Gastrocnemius medialis (tissue), 4 donors: ENCODE measurements at regions not wholly inside any gene's neighbourhood (a gene's known extent, or its start where the extent isn't known, plus 50 kb on each side); places are given as distances from the start of the nearest gene placed in this dataset.

ENCODE experiments used
- ATAC-seq, 2 donors: fragments of 150-250 bp; one replicate each; pipeline ENCODE4 v1.9.1; 2016
- DNase-seq, 2 donors: peaks; one replicate each; pipeline ENCODE4 v3.0.0-alpha.2; 2019
- H3K27ac ChIP-seq, 4 donors: fragments of 200-600 bp; sonication (generic); 1 replicate in 1 of 4; 2 replicates in 3 of 4; pipeline ENCODE4 v1.5.1; 2016 to 2018; ENCODE audit warnings: mild to moderate bottlenecking in 2 of 4, moderate library complexity in 1 of 4
- H3K27me3 ChIP-seq, 3 donors: fragments of 200-600 bp; sonication (generic) in 2 of 3; 1 replicate in 1 of 3; 2 replicates in 2 of 3; pipeline versions ENCODE4 v1.5.1 to v1.6.0; 2016 to 2019; ENCODE audit warnings: mild to moderate bottlenecking in 1 of 3, moderate library complexity in 1 of 3
- H3K36me3 ChIP-seq, 2 donors: fragments of 200-600 bp; sonication (generic) in 1 of 2; one replicate each; pipeline ENCODE4 v1.5.1; 2017 to 2018
- H3K4me1 ChIP-seq, 2 donors: fragments of 200-600 bp; sonication (generic) in 1 of 2; one replicate each; pipeline ENCODE4 v1.5.1; 2016 to 2017; ENCODE audit warnings: mild to moderate bottlenecking in 2 of 2
- H3K4me3 ChIP-seq, 4 donors: fragments of 200-600 bp; sonication (generic) in 3 of 4; 1 replicate in 1 of 4; 2 replicates in 3 of 4; pipeline ENCODE4 v1.5.1; 2016 to 2019; ENCODE audit warnings: mild to moderate bottlenecking in 2 of 4
- H3K9me3 ChIP-seq, 3 donors: fragments of 200-600 bp; sonication (generic) in 2 of 3; 1 replicate in 1 of 3; 2 replicates in 2 of 3; pipeline ENCODE4 v1.5.1; 2016 to 2019
- CTCF ChIP-seq, 5 experiments: fragments of 450-650 bp in 3 of 5; fragments of 200-600 bp in 2 of 5; sonication (generic) in 2 of 5; IDR thresholded peaks in 4 of 5; conservative IDR thresholded peaks in 1 of 5; 1 replicate in 4 of 5; 2 replicates in 1 of 5; pipeline ENCODE4 v1.5.1; 2016 to 2019; ENCODE audit warnings: antibody characterized with exemption in 5 of 5, mild to moderate bottlenecking in 3 of 5, moderate library complexity in 3 of 5
- POLR2A ChIP-seq, 2 donors: fragments of 450-650 bp; IDR thresholded peaks; one replicate each; pipeline ENCODE4 v1.6.1; 2017; ENCODE audit warnings: antibody characterized with exemption in 2 of 2, mild to moderate bottlenecking in 2 of 2, moderate library complexity in 2 of 2
- in situ Hi-C, 4 donors: fragments of 200-750 bp; cut with MboI; loops; one replicate each; pipeline versions ENCODE4 v1.15.0 to v1.8.0; 2017; ENCODE audit warnings: low sequenced_read_pairs in 4 of 4
- intact Hi-C: fragments of 100-400 bp; cut with DNase I; formaldehyde crosslinking; loops from one replicate; pipeline ENCODE4 v1.15.1; 2023; ENCODE audit warnings: low total_unique reads

DNA sequence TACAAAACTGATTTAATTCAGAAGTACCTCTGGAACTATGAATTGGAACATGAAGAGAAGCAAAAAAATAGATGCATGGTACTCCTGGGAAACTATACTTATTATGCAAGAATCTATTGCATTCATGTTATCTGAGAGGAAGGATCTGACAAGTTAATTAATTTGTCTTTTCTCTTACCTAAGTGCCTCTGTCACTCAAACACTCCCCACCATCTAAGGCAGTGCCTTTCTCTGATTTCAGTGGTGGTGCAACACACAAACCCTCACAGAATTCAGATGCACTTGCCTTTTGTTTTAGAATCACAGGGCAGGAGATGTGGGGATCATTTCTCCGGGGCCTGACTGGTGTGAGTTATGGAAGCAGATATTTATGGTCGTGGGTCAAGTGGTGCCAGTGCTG, 52.5 kb upstream of the C9orf72 start:
- Histone ChIP-seq H3K27ac (no peak overlapping the region), H3K4me1 (no peaks in the 10 kb centered on the region), H3K9me3 (no peaks in the 10 kb centered on the region), H3K36me3 (no peaks in the 10 kb centered on the region), H3K4me3 (no peak overlapping the region), H3K27me3 (no peaks in the 10 kb centered on the region)
- intact Hi-C loops (no loop called here), in situ Hi-C loops (no loop called here)
- DNase-seq (no peak), ATAC-seq (no peak)
- TF ChIP-seq CTCF (IDR thresholded peaks at IDR 0.05 in 4 of 5, conservative IDR thresholded peaks at IDR 0.05 in 1 of 5) (no peak), POLR2A (IDR thresholded peaks at IDR 0.05) (no peak)

DNA sequence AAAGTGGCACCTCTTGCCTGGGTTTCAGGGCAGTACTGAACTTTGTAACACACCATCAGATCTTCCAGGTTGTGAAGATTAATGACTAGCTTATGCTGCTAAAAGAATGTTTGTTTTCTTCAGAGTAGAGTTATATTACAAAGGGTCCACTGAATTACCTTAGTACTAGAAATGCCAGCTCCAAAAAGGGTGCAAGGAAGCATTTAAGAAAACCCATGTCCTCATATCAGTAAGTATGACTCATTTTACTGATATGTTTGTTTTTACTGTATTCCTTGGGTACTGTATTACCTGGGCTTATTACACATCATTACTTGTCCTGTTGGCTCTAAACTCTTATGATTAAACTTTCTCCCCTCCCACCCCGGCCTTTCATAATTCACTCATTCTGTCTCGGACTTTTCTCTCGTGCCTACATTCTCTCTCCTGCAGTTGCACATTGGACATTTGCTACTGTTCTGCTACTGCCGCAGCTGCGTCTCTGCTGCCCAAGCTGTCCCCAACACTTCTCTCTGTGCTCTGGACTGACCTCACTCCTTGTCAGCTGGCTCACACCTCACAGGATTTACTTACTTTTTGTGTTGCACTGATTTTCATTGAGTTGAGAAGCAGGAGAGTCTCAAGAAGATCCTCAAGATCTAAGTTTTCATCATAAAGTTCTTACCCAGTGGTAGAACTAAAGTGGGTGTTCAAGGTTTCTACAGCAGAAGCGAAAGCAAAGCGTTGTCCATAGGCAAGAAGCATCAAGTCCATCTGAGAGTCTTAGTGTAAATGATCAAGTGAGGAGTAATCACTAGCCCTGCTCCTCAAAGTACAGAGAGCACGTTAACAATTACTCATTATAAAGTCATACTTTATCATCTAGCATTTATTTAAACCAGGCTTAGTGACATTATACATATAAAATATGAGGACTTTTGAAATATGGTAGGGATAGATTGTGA, 53.2 kb upstream of the C9orf72 start:
- intact Hi-C loops: no loop called here
- no peak for ATAC-seq

GRCh38 chr9:27627188-27627564, 53.9 kb upstream of the C9orf72 start:
- Histone ChIP-seq H3K27me3 (no peaks in the 10 kb centered on the region), H3K4me1 (no peaks in the 10 kb centered on the region), H3K27ac (no peak overlapping the region), H3K4me3 (no peak overlapping the region), H3K36me3 (no peaks in the 10 kb centered on the region), H3K9me3 (no peaks in the 10 kb centered on the region)
- ATAC-seq (no peak), DNase-seq (no peak)
- in situ Hi-C loops (no loop called here), intact Hi-C loops (no loop called here)
- TF ChIP-seq POLR2A (IDR thresholded peaks at IDR 0.05) (no peak), CTCF (IDR thresholded peaks at IDR 0.05 in 4 of 5, conservative IDR thresholded peaks at IDR 0.05 in 1 of 5) (no peak)

More for the DNA sequence above, 53.2 kb upstream of the C9orf72 start:
- in situ Hi-C loops: no loop called here
- Histone ChIP-seq H3K4me1 (no peaks in the 10 kb centered on the region), H3K4me3 (no peak overlapping the region), H3K27me3 (no peaks in the 10 kb centered on the region), H3K27ac (no peak overlapping the region), H3K36me3 (no peaks in the 10 kb centered on the region), H3K9me3 (no peaks in the 10 kb centered on the region)
- DNase-seq: no peak
- no peak for TF ChIP-seq CTCF (IDR thresholded peaks at IDR 0.05 in 4 of 5, conservative IDR thresholded peaks at IDR 0.05 in 1 of 5)
- TF ChIP-seq POLR2A (IDR thresholded peaks at IDR 0.05): no peak

DNA sequence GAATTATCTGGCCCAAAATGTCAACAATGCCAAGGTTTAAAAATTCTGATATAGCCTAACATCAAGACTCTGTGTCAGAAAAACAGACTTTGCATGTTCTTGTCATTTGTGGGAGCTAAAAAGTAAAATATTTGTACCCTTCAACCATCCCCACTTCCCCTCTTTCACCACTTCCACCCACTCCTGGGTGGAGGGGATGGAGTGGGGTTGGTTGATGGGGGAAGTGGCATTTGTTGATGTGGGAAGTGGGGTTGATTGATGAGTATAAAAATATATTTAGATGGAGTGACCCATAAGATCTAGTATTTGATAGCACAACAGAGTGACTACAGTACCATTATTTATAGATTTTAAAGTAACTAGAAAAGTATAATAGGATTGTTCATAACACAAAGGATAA, 55.0 kb upstream of the C9orf72 start:
- Histone ChIP-seq H3K27ac (no peak overlapping the region), H3K4me3 (no peak overlapping the region), H3K27me3 (no peaks in the 10 kb centered on the region), H3K4me1 (no peaks in the 10 kb centered on the region), H3K36me3 (no peaks in the 10 kb centered on the region), H3K9me3 (no peaks in the 10 kb centered on the region)
- ATAC-seq (no peak), DNase-seq (no peak)
- intact Hi-C loops: no loop called here
- in situ Hi-C loops: no loop called here
- TF ChIP-seq CTCF (IDR thresholded peaks at IDR 0.05 in 4 of 5, conservative IDR thresholded peaks at IDR 0.05 in 1 of 5) (no peak), POLR2A (IDR thresholded peaks at IDR 0.05) (no peak)
